ENCODE measurements at regions not wholly inside any gene's neighbourhood (a gene's known extent, or its start where the extent isn't known, plus 50 kb on each side); places are given as distances from the start of the nearest gene placed in this dataset.

GRCh38 chr6:156648616-156649015, 128.6 kb upstream of the ARID1B start:
- DNase-seq (ENCODE audit: low read depth): no peak

DNA sequence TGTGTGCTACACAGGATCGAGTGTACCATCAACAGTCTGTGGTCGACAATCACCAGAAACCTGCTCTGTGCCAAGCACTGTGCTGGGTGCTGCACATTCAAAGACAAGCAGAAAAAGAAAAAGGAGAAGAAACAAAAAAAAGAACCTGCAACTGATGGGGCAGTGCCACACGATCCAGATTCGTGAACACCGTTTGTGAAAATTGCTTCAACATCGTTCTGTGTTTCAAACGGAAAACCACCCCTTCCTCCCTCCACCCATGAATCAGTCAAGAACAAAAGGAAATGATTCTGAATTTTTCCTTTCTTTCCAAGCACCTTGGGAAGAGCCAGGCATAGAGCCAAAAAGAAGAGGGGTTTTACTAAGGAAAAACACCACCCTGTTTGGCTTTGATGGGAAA, 129.2 kb upstream of the ARID1B start:
- DNase-seq (ENCODE audit: low read depth): no peak

- DNase-seq (ENCODE audit: low read depth): no peak
Observed at GRCh38 chr6:156647140-156647784, 129.9 kb upstream of the ARID1B start.

DNA sequence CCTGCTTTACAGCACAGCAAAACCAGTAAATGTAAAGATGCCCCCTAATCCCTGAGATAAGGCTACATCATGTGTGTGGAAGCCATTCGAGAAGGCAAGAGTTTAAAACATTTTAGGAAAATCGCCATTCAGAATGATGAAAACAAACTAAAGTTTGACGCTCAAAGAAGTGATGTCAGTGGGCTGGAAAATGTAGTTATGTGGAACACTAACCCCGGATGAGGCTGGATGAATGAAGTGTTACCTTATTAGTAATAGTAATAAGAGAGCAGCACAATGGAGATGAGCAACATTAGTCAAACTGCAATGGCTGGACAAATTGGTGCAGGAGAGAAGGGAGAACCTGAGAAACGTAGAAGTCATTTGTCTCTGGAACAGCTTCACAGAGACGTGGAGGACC, 130.7 kb upstream of the ARID1B start:
- DNase-seq (ENCODE audit: low read depth): no peak

DNA sequence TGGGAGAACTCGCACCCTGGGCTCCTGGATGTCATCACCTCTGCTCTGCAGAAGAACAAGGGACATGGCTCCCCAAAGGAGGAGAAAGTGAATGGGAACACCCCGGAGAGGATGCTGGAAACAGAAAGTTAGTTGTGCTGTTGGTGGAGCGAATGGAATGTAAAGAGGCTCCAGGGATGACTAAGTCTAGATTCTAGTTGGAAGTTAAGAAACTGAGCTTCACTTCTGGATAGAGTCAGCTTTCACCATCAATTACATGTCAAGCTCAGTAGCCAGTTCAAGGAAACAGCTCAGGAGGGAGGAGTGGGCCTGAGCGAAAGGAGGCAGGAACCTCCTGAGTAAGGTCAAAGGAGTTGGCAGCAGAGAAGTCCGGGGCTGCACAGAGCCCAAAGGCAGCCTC, 132.1 kb upstream of the ARID1B start:
- DNase-seq (ENCODE audit: low read depth): no peak

DNA sequence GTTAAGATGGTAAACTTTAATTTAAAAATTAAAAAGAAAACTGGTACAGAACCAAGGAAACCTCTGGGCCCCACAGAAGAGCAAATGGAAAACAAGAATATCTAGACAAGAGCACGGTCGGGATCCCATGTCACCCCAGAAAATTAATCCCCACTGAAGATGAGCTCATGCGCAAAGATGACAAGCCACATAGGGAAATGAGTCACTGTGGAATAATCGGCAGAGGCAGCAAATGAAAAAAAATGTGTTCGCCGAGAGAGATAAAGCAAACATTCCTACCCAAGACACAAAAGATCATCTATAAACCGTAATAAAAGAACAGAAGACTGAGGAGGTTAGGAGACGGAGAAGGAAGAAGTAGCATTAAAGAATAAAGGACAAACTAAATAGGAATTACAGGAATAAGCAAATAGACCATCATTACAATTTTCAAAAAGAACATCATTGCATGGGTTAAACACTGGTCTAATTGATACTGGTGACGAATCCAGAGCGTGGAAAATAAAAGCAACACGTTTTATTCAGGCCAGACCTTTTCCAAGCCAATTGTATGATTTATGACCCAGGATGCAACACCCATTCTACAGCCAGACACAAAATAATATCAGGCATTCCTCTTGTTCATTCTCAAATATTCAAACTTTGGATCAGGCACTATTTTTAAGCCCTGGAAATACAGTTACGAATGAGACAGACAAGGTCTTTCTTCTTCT, 138.0 kb upstream of the ARID1B start:
- DNase-seq (ENCODE audit: low read depth): no peak

- DNase-seq (ENCODE audit: low read depth): no peak
Observed at GRCh38 chr6:156638581-156638980, 138.6 kb upstream of the ARID1B start.

GRCh38 chr6:156634951-156635371, 142.2 kb upstream of the ARID1B start:
- DNase-seq (ENCODE audit: low read depth): peak; percentile 7

DNA sequence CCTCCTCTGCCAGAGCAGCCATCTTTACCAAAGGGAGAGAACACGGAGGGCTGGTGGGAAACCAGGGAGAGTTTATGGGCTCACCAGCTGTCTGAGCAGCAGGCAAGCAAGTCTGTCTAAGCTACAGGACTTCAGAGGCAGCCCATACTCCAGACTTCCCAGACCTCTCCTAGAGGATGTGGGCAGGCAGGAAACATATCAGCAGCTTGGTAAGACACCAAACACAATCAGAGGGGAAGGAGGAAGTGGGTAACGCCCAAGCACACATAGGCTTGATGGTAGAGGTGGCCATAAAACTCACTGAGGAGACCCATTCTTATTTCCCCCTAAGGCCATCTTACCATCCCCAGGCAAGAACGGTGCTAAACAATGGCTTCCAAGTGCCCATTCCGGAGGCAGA, 143.1 kb upstream of the ARID1B start:
- DNase-seq (ENCODE audit: low read depth): no peak

DNA sequence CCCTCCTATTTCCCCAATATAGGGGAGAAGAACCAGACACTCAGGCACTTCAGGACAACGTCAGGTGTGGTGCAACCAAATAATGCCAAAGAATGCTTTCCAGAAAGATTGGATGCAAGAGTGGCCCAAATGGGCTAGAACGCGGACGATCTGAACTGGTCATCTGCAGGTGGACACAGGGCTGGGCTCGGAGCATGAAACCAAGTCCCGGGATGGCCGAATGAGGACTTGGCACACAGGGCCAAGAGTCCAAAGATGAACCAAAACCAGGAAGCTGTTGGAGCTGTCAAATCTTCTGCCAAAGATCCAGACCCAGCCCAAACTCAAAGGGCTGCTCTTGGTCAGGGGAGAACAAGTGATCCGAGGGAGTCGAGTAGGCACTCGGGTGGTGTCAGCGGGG, 143.9 kb upstream of the ARID1B start:
- no peak for DNase-seq (ENCODE audit: low read depth)

DNA sequence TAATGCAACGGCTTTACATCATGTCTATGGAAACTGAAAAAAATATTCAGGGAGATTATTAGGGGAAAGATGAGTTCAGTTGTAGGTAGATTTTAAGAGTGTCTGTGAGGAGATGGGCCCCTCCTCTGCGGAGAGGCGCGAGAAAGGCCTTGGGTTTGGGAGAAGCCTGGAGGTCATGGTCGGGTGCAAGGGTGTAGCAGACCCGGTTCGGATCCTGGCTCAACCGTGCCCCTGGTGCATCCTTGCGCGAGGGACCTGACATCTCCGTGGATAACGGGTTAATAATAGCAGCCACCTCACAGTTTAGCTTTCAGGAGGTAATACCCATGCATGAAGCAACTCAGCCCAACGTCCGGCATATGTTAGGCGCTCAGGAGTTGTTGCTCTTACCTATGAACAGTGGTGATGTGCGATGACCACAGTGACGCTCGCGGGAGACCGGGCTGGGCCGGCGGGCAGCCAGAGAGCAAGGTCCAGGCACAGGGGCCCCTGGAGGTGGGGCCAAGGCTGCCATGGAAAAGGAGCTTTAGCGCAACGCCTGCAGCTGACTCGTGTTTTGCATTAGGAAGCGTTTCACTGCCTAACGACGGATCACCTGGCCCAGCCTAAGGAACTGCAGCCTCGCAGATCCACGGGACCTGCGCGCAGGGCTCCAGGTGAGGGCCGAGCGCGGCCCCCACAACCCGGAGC, 146.4 kb upstream of the ARID1B start:
- no peak for DNase-seq (ENCODE audit: low read depth)

- no peak for DNase-seq (ENCODE audit: low read depth)
Observed at GRCh38 chr6:156628805-156629204, 148.4 kb upstream of the ARID1B start.

- DNase-seq (ENCODE audit: low read depth): no peak
Observed at GRCh38 chr6:156627524-156627923, 149.7 kb upstream of the ARID1B start.

DNA sequence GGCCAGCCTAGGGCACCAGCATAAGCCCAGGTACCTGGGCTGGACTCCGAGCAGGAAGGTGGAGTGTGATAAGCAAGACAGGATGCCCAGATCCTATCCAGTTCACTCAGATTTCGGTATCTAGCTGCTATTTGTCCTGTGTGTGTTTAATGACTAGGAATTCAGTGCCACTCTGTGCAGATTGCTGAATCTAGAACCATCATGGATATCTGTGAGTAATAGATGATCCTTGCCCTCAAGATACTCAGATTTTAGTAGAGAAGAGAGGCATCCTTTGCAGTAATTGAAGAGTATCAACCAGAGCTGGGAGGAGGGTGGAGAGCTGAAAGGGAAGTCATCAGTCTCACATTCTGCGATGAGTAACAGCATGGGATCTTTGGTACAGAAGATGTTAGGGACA, 155.0 kb upstream of the ARID1B start:
- no peak for DNase-seq (ENCODE audit: low read depth)

DNA sequence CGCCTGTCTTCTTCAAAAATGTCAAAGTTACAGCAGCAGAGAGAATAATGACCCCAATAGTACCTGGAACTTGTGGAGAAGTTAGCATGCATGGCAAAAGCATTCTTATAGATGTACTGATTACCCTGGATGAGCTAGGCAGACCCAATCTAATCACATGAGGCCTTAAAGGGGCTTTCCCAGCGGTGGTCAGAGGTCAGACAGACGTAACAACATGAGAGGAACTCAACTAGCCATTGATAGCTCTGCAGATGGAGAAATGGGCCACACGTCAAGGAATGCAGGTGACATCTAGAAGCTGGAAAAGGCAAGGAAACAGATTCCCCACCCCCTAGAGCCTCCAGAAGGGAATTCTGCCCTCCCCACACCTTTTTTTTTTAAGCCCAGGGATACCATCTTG, 156.8 kb upstream of the ARID1B start:
- DNase-seq (ENCODE audit: low read depth): no peak

DNA sequence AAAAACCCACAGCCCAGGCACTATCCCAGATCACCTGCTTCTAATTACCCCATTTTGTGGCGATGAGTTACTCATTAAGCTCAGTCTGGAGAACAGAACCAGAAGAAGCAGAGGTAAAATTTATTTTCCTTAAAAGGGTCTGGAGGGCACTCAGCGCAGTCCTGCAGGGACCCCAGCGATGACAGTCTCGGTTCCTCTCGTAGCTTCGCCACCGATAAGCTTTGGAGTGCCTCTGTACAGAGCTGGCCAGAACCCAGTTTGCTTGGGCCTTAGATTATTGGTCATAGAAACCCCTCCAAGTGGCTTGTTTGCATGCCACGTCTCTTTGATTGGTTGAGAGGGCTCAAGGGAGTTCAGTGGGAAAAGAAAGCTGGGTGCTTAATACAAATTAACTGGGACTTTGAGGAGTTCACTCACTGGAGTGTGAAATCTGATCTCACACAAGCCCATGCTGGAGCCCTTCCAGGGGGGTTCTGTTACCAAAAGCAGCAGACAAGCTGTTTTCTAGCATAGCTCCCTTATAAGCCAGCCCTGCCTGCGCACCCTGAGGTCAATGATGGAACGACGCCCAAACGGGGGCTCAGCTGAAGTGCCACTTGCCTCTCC, 158.5 kb upstream of the ARID1B start:
- no peak for DNase-seq (ENCODE audit: low read depth)

- DNase-seq (ENCODE audit: low read depth): no peak
Observed at GRCh38 chr6:156617941-156618340, 159.2 kb upstream of the ARID1B start.

DNA sequence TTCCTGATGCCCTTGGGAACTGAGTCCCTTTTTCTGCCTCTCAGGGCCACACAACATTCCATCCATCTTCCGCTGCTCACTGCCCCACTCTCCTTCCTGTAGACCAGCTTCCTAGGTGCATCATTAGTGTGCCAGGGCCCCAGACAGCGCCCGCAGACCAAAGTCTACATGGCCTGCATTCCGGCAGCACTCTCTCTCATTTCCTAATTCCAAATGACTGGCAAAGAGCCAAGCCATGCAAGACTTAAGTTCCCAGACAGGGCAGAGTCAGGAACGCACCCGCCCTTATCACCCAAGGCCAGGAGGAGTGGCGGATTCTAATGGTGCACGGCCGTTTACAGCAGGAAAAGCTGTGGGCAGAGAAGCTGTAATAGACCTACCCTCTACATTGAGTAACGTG, 159.8 kb upstream of the ARID1B start:
- no peak for DNase-seq (ENCODE audit: low read depth)

GRCh38 chr6:156616495-156616894, 160.7 kb upstream of the ARID1B start:
- DNase-seq (ENCODE audit: low read depth): no peak

DNA sequence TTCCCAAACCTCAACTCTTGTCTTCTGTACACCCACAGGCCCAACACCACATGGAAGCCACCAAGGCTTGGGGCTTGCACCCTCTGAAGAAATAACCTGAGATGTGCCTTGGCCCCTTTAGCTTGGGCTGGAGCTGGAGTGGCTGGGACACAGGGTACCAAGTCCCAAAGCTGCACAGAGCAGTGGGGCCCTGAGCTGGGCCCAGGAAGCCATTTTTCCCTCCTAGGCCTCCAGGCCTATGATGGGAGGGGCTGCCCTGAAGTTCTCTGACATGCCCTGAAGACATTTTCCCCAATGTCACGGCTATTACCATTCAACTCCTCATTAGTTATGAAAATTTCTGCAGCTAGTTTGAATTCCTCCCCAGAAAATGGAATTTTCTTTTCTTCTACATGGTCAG, 163.2 kb upstream of the ARID1B start:
- DNase-seq (ENCODE audit: low read depth): no peak

DNA sequence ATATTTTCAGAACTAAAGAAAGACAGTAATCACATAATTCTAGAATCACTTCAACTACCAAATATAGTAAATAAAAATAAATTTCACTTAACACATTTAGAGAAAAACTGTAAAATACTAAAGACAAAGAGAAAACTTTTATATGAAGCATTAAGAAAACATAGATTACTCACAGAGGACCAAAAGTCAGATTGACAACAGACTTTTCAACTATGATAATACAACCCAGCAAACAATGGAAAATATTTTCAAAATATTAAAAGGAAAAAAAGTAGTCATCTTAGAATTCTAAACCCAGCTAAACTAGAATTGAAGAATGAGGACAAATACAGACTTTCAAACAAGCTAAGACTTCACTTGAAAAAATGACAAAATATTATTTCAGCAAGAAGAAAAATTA, 164.8 kb upstream of the ARID1B start:
- DNase-seq (ENCODE audit: low read depth): no peak

DNA sequence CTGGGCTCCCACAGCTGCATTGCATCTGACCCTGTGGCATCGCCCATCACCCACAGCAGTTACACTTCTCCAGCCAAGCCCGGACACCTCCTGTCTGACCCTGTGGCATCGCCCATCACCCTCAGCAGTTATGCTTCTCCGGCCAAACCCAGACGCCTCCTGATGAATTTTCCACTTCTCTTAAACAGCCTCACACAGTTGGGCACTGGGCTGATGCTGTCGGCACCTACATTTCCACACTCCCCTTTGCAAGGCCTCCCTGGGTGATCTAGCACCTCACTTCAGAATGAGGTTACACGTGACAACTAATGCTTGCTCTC, 175.2 kb upstream of the ARID1B start:
- DNase-seq (ENCODE audit: low read depth): no peak
